ENCODE measurements at regions not wholly inside any gene's neighbourhood (a gene's known extent, or its start where the extent isn't known, plus 50 kb on each side); places are given as distances from the start of the nearest gene placed in this dataset.

GRCh38 chr6:160930547-160931377 is 60.8 kb upstream of the MAP3K4 start:
- peak overlapping the region; percentile 59 to 67 for H3K4me3 ChIP-seq
- H3K27ac ChIP-seq: no peak overlapping the region
- H3K27me3 ChIP-seq: no peaks in the 10 kb centered on the region
- TF ChIP-seq, protein P1, sequence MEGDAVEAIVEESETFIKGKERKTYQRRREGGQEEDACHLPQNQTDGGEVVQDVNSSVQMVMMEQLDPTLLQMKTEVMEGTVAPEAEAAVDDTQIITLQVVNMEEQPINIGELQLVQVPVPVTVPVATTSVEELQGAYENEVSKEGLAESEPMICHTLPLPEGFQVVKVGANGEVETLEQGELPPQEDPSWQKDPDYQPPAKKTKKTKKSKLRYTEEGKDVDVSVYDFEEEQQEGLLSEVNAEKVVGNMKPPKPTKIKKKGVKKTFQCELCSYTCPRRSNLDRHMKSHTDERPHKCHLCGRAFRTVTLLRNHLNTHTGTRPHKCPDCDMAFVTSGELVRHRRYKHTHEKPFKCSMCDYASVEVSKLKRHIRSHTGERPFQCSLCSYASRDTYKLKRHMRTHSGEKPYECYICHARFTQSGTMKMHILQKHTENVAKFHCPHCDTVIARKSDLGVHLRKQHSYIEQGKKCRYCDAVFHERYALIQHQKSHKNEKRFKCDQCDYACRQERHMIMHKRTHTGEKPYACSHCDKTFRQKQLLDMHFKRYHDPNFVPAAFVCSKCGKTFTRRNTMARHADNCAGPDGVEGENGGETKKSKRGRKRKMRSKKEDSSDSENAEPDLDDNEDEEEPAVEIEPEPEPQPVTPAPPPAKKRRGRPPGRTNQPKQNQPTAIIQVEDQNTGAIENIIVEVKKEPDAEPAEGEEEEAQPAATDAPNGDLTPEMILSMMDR (IDR thresholded peaks at IDR 0.05): peak; percentile 86 to 93 (median 88)
- DNase-seq (ENCODE audit: low spot score in 2 of 2): peak; percentile 10 to 86
- intact Hi-C loops (cut with DNase I): loop anchor here (1.0 to 10.0 kb wide), 4 partner anchors 61 to 444 kb away; partner anchors contain the start of genes AGPAT4 and MAP3K4
- H3K4me1 ChIP-seq: peaks cover 0 to 3% of the 10 kb centered on the region in 2 donors
- no peaks in the 10 kb centered on the region for H3K36me3 ChIP-seq
- no peaks in the 10 kb centered on the region for H3K9me3 ChIP-seq

DNA sequence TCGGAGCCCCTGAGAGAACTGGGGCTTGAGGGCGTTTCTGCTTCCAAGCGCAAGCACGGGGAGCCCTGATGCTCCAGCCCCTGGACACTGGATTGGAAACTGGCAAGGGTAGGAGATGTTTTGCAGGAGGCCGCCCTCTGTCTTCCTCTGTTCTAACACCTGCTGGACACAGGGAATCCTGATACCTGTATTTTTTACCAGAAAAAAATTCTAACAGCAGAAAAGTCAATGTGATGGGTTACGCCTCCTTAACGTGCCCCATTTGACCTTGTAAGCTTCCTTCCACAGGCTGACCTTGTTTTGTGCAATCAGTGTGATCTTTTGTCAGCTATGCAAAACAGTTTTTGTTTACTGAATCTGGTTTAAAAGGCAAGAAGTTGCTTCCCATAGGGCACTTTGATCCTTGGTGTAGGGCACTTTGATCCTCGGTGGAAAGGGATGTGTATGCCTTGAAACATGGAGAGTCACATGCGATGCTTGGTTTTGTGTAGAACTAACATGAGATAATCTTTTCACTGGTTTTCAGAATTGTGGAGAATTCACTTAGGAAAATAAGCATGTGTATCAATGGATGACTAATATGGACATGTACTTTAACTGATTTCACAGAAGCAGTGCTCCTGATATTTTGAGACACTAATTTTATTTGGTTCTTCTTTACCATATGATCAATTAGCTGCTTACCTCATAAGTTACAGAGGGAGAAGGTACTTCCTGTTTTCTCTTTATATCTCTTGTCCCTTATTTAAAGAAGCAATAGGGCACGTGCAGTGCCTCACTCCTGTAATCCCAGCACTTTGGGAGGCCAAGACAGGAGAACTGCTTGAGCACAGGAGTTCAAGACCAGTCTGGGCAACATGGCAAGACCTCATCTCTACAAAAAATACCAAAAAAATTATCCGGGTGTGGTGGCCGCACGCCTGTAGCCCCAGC is 59.9 kb upstream of the MAP3K4 start:
- TF ChIP-seq, protein P1 (IDR thresholded peaks at IDR 0.05): no peak
- no peak overlapping the region for H3K27ac ChIP-seq
- intact Hi-C loops (cut with DNase I): loop anchor here (10.0 kb wide), 2 partner anchors 173 to 343 kb away; partner anchors contain the start of gene AGPAT4

GRCh38 chr6:160933256-160933655 is 58.3 kb upstream of the MAP3K4 start:
- TF ChIP-seq, protein P1 (IDR thresholded peaks at IDR 0.05): no peak
- H3K27ac ChIP-seq: no peak overlapping the region
- no peaks in the 10 kb centered on the region for H3K9me3 ChIP-seq
- no peak for DNase-seq (ENCODE audit: low spot score in 2 of 2)
- H3K36me3 ChIP-seq: no peaks in the 10 kb centered on the region
- peaks cover 0 to 3% of the 10 kb centered on the region in 2 donors for H3K4me1 ChIP-seq
- H3K27me3 ChIP-seq: no peaks in the 10 kb centered on the region
- no peak overlapping the region for H3K4me3 ChIP-seq
- intact Hi-C loops (cut with DNase I): loop anchor here (10.0 kb wide), 2 partner anchors 172 to 342 kb away; partner anchors contain the start of gene AGPAT4

More for the DNA sequence above, 59.9 kb upstream of the MAP3K4 start:
- no peak for DNase-seq (ENCODE audit: low spot score in 2 of 2)
- H3K4me1 ChIP-seq: peaks cover 0 to 3% of the 10 kb centered on the region in 2 donors
- H3K9me3 ChIP-seq: no peaks in the 10 kb centered on the region
- peak overlapping the region; percentile 59 to 67 for H3K4me3 ChIP-seq
- H3K36me3 ChIP-seq: no peaks in the 10 kb centered on the region
- no peaks in the 10 kb centered on the region for H3K27me3 ChIP-seq

- Histone ChIP-seq H3K4me1 (peaks cover 0 to 3% of the 10 kb centered on the region in 2 donors), H3K27me3 (no peaks in the 10 kb centered on the region), H3K4me3 (no peak overlapping the region), H3K27ac (no peak overlapping the region), H3K36me3 (no peaks in the 10 kb centered on the region), H3K9me3 (no peaks in the 10 kb centered on the region)
- TF ChIP-seq, protein P1 (IDR thresholded peaks at IDR 0.05): no peak
- DNase-seq (ENCODE audit: low spot score in 2 of 2): no peak
- intact Hi-C loops (cut with DNase I): loop anchor here (10.0 kb wide), 2 partner anchors 171 to 341 kb away; partner anchors contain the start of gene AGPAT4
These were observed 57.4 kb upstream of the MAP3K4 start for GRCh38 chr6:160934157-160934556.

DNA sequence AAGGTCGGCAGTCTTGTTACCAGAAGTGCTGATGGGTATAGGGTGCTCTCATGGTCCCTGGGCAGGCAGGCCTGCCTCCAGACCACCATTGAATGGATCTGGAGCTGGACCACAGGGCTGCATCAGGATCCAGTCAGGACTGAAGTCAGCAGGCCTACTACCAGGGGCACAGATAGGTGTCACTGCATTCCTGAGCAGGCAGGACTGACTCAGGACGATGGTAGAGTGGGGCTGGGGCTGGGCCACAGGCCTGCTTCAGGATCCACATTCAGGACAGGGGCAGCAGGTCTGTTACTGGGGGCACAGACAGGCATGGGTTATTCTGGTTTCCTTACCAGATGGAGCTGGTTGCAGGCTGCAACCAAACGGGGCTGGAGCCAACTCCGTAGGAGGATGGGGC is 51.4 kb upstream of the MAP3K4 start:
- TF ChIP-seq, protein P1 (IDR thresholded peaks at IDR 0.05): no peak
- no peaks in the 10 kb centered on the region for H3K36me3 ChIP-seq
- H3K27ac ChIP-seq: no peak overlapping the region

More for the DNA sequence above, 51.4 kb upstream of the MAP3K4 start:
- no peak overlapping the region for H3K4me3 ChIP-seq
- no peaks in the 10 kb centered on the region for H3K9me3 ChIP-seq
- intact Hi-C loops (cut with DNase I): no loop called here
- no peaks in the 10 kb centered on the region for H3K27me3 ChIP-seq
- no peak for DNase-seq (ENCODE audit: low spot score in 2 of 2)
- H3K4me1 ChIP-seq: no peaks in the 10 kb centered on the region

All from ascending aorta (tissue), 2 donors.